GM19438 (cell line): ENCODE measurements at regions not wholly inside any gene's neighbourhood (a gene's known extent, or its start where the extent isn't known, plus 50 kb on each side); places are given as distances from the start of the nearest gene placed in this dataset.

ENCODE experiments used
- ATAC-seq: cut with Tn5 transposase; IDR thresholded peaks from one replicate; pipeline ENCODE4 v1.9.1; 2021; ENCODE audit warnings: low read depth; ENCODE audit not compliant: unreplicated experiment

DNA sequence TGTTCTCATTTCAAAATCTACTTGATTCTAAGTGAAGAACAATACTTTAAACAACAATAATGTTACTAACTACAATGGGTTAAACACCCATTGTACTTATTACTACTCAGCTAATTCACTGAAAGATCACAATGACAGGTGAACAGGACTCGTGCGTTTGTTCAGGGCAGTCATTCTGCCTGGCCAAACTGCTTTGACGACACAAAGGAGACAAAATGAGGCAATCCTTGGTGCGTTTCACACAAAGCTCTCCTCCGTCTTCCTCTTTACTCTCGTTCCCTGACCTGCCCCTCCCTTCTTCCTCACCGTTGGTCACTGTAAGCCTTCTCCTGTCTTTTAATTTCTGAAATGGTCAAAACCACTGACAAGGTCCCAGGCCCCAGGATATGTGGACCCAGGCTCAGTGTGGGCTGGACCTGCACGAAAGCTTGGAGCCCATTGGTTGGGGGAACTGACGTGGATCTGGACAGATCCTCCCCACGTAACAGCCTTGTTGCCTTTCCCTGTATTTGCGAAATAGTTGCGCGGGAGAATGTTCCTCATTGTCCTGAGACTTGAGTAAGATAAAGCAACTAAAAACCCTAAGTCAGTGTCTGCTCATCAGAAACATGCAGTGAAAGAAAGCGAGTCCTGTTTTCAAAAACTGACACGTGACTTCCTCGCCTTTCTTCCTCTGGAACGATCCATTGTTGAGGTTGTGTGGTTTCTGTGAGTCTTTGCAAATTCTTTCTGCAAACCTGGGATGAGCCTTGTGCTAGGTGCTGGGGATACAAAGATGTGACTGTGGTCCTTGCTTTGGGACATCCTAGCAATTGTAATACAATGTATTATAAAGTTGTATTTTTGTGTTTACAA, 147.1 kb upstream of the RGMA start:
- ATAC-seq, result no peak

GRCh38 chr15:93235269-93235668, 146.3 kb upstream of the RGMA start:
- ATAC-seq, result no peak

DNA sequence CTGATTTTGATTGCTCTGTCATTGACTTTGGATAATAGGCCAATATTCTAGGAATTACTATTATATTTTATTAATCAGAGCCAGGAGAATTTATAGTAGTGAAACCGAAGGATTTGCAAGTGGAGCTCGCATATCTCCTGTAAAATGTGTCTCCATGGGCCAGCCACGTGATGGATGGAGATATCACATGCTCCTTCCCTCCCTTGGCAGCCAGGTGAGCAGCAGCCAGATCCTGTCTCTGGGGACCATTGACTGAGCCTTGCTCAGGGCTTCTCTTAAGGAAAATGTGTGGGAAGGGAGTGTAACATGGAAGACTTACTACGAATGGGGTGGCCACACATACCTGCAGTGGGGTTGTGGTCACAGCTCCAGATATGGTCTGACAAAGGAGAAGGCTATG, 144.7 kb upstream of the RGMA start:
- ATAC-seq, result no peak

- no peak for ATAC-seq
These were observed 143.8 kb upstream of the RGMA start for GRCh38 chr15:93232845-93233244.

DNA sequence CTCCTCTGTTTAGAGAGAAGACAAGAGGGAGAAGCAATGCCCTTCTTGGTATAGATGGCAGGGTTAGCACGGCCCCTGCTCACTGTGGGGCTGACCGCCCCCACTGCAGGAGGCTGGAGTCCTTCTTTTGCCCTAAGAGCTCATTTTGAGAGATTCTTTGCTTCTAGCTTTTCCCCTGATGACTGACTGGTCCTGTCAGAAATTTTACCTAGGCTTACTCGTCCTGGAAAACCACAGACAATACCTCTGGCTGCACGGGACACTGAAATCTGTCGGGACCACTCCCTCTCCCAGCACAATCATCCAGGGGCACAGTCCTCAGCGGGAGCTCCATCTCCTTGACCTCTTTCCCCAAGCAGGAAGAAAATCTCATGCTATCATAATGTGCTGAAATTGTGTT, 143.0 kb upstream of the RGMA start:
- no peak for ATAC-seq

GRCh38 chr15:93231261-93231925, 142.4 kb upstream of the RGMA start:
- ATAC-seq, result no peak

GRCh38 chr15:93228546-93228945, 139.5 kb upstream of the RGMA start:
- ATAC-seq, result no peak

DNA sequence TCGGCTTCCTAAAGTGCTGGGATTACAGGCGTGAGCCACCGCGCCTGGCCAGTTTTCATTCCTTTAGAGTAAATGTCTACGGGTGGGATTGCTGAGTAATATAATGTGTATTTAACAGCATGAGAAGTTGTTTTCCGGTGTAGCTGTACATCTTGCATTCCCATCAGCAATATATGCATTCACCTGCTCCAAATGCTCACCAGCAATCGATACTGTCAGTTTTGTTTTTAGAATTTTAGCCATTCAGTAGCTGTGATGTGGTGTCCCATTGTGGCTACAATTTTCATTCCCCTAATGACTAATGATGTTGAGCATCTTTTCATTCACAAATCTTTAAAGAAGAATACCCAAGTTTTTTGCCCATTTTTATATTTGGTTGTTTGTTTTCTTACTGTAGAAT, 134.8 kb upstream of the RGMA start:
- no peak for ATAC-seq

DNA sequence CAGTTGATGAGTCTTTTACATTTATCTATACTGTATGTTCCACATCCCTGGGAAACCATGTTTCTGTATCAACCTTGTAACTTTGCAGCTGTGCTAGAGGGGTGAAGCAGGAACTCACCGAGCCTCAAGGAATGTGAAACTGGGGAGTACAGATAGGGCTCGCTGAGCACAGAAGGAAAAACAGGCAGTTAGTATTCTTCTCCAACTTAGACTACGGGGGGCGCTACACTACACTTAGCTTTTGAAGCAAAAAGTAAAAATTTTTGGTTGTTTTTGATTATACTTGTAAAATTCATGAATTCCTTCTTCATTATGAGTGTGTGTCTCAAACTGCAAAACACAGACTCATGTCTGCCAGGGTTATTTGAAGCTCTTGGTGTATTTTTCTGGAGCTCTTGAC, 132.7 kb upstream of the RGMA start:
- no peak for ATAC-seq

- no peak for ATAC-seq
These were observed 130.9 kb upstream of the RGMA start for GRCh38 chr15:93219859-93220420.

DNA sequence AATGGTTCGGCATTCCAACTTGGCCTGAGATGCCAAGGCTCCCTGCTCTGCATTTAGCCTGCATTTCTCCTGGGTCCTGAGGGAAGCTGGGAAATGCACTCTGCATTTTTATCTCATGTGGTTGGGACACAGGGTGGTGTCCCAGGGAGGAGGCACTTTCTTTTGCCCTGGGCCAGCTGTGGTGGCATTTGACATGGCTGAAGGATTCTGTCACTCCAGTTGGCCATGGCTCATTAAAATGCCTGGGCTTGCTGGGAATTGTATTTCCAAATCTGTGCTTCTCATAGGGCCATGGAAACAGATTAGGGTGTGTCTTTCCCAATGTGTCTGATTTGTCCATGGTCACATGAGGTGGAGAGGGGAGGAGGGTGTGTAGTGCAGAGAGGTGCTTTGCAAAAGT, 128.3 kb upstream of the RGMA start:
- ATAC-seq, result no peak

DNA sequence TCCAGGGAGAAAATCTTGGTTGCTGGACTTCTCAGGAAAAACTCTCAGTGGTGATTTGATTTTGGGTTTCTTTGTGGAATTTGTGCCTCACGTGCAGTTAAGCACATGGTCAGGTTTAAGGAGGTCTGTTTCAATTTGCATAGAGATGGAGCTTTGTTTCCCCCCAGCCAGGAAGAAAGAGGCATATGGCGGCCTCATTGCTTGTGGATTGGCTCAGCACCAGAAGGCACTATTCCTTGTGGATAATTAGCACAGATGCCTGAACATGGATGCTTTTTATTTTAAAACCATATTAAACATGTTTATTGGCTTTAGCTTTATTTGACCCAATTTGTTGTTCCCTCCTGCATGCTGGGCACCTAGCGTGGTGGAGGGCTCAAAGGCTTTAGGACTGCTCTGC, 125.1 kb upstream of the RGMA start:
- no peak for ATAC-seq

- ATAC-seq, result no peak
These were observed 124.3 kb upstream of the RGMA start for GRCh38 chr15:93213281-93213680.

- ATAC-seq, result no peak
These were observed 123.6 kb upstream of the RGMA start for GRCh38 chr15:93212578-93212977.

DNA sequence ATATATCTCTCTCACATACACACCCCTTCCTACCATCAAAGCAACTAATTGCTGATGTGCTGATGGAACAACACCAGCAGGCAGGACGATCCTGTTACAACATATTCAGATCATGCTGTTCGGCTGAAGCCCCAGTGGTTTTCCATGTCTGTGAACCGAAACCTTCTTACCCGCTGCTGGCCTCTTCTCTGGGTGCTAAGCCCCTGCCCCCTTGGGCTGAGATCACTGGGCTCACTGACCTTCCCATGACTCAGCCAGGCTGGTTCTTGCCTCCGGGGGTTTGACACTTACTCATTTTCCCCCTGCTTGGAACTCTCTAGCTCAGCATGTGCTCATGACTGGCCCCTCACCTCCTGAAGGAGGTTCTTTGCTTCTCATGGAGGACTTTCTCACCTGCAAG, 122.0 kb upstream of the RGMA start:
- no peak for ATAC-seq

GRCh38 chr15:93209690-93210445, 120.9 kb upstream of the RGMA start:
- no peak for ATAC-seq

GRCh38 chr15:93206893-93207292, 117.9 kb upstream of the RGMA start:
- no peak for ATAC-seq

DNA sequence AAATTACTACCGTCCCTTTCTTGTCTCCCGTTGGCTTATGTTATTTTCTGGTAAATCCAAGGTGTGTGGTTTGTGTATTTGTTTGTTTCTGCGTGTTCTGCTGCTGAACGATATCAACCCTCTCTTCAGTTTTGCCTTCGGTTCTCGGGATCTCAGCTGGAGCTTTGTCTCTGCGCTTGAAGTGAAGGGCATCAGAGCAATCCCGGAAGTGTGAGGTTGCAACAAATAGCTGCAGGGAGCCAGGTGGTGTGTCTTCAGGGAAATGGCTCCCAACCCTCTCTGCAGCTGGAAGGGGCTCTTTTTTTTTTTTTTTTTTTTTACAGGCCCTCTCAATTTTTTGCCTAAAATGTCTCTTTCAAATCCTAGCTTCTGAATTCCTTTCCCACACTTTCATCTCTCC, 116.4 kb upstream of the RGMA start:
- no peak for ATAC-seq

DNA sequence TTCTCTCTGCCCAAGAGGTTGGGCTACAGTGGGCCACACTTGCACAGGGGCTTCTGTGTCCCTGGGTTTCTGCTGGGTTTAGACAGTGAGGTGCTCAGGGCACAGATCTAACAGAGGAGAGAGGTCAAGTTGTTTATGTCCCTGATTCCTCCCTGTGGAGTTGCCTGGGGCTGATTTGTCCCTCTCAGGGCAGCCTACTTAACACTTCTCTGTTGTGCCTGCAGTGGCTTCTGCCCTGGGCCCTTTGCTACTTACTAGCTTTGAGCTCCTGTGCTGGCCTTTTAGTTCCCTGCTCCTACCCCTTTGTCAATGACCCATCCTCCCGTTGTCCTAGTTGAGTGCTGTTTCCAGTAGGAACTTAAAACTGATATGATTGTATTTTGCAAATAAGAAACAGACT, 114.0 kb upstream of the RGMA start:
- no peak for ATAC-seq

DNA sequence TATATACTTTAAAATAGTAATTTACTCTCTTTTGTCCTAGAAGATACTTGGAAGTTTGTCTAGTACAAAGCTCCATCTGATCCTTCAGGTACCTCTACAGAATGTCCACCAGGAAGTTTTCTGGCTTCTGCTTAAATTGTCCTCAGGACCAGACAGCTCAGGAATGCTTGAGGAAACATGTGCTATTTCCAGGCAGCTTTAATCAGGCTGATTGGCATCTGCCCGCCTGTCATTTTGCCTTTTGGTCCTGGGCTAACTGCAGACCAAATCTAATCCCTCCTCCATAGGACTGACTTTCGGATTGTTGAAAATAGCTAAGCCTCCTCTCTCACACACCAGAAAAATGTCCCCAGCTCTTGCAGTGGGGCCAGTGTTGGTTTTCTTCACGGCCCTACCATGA, 113.4 kb upstream of the RGMA start:
- ATAC-seq, result no peak

DNA sequence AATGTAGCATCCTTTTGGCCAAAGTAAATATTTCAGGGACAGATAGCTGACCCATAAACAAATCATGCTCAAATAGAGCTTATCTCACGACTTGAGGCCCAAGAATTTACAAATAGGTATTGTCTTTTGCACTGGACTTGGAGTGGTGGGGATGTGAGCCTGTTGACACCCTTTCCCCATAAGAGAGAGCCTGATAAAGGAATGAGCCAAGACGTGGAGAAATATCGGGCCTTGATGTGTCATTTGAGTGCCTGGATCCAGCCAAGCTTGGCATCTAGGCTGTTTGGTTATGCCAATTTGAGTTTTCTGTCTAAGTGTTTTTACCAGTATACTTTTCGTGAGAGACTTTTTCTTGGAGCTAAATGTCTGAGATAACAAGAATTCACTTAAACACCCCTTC, 112.9 kb upstream of the RGMA start:
- no peak for ATAC-seq
